ENCODE measurements at regions not wholly inside any gene's neighbourhood (a gene's known extent, or its start where the extent isn't known, plus 50 kb on each side); places are given as distances from the start of the nearest gene placed in this dataset.

DNA sequence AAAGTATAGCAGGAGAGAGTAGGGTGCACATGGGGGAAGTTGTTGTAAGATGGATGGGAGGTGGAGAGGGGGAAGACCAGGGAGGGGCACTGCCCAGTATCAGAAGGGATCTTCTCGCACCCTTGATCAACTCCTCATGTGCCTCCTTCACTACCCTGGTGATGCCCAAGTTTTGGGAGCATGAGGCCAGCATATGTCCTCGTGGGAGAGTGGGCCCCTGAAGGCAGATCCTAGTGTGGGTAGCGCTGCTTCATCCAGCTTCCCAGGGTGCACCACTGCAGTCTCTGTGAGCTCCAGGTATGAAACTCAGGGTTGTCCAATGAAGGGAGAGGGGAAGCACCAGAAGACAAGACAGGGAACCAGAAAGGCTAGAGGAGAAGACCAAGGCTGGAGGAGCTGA lies 82.2 kb upstream of the FOXP4 start:
- H3K4me1 ChIP-seq: no peaks in the 10 kb centered on the region
- WGBS (ENCODE audit: insufficient coverage, low coverage, low lambda C conversion rate, missing lambda C conversion rate): 70% methylated on average over 2 of the region's 3 CpGs
- TF ChIP-seq, protein P1, sequence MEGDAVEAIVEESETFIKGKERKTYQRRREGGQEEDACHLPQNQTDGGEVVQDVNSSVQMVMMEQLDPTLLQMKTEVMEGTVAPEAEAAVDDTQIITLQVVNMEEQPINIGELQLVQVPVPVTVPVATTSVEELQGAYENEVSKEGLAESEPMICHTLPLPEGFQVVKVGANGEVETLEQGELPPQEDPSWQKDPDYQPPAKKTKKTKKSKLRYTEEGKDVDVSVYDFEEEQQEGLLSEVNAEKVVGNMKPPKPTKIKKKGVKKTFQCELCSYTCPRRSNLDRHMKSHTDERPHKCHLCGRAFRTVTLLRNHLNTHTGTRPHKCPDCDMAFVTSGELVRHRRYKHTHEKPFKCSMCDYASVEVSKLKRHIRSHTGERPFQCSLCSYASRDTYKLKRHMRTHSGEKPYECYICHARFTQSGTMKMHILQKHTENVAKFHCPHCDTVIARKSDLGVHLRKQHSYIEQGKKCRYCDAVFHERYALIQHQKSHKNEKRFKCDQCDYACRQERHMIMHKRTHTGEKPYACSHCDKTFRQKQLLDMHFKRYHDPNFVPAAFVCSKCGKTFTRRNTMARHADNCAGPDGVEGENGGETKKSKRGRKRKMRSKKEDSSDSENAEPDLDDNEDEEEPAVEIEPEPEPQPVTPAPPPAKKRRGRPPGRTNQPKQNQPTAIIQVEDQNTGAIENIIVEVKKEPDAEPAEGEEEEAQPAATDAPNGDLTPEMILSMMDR (IDR thresholded peaks at IDR 0.05): no peak
- TF ChIP-seq POLR2A (IDR thresholded peaks at IDR 0.05): no peak
- ATAC-seq (no peak), DNase-seq (no peak)
- intact Hi-C loops (cut with DNase I): loop anchor here (5.0 to 10.0 kb wide), 2 partner anchors 128 to 221 kb away; no protein-coding TSS in a partner anchor
- H3K9me3 ChIP-seq: no peaks in the 10 kb centered on the region
- H3K4me3 ChIP-seq: no peak overlapping the region
- H3K36me3 ChIP-seq: no peaks in the 10 kb centered on the region
- H3K27me3 ChIP-seq: no peaks in the 10 kb centered on the region
- no peak overlapping the region for H3K27ac ChIP-seq

DNA sequence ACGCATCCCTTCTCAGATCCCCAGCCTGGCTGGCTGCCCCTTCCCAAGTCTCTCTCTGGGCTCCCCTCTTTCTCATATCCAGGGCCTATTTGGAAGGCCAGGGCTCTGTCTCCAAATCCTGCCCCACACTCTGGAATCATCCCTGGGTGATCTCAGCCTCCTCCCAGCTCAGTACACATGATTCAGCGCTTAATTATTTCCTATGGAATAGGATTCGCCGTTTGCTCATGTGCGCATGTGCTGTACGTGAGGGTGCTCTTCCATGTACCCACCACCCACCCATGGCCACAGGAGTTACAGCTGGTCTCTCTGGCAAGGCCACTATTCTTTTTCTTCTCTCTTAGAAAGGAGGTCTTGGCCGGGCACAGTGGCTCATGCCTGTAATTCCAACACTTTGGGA lies 81.7 kb upstream of the FOXP4 start:
- Histone ChIP-seq H3K4me3 (no peak overlapping the region), H3K9me3 (no peaks in the 10 kb centered on the region), H3K4me1 (no peaks in the 10 kb centered on the region), H3K27me3 (no peaks in the 10 kb centered on the region), H3K36me3 (no peaks in the 10 kb centered on the region), H3K27ac (no peak overlapping the region)
- TF ChIP-seq, protein P1 (IDR thresholded peaks at IDR 0.05): no peak
- no peak for TF ChIP-seq POLR2A (IDR thresholded peaks at IDR 0.05)
- ATAC-seq: no peak
- intact Hi-C loops (cut with DNase I): loop anchor here (5.0 to 10.0 kb wide), 2 partner anchors 128 to 220 kb away; no protein-coding TSS in a partner anchor
- 71% methylated on average over 6 of the region's 7 CpGs for WGBS (ENCODE audit: insufficient coverage, low coverage, low lambda C conversion rate, missing lambda C conversion rate)
- no peak for DNase-seq

DNA sequence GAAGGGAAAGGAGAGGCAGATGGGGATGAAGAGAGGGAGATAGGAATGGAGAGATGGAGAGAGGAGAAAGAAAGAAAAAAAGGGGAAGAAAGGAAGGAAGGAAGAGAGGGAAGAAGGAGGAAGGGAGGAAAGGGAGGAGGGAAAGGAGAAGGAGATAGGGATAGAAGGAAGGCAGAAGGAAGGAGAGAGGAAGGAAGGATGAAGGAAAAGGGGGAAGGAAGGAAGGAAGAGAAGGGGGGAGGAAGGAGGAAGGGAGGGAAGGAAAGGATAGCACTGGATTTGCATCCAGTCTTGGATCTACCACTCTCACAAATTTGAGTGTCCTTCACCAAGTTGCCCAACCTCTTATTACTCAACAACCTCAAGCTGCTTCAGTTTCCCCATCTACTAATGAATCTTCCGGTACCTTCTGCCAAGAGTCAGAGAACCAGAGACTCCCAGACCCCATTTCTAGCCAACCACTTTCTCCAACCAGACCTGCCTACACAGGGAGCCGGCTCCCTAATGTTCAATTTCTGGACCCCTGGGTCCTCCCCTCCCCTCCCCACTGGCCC lies 79.7 kb upstream of the FOXP4 start:
- DNase-seq (no peak), ATAC-seq (no peak)
- Histone ChIP-seq H3K4me3 (no peak overlapping the region), H3K4me1 (no peaks in the 10 kb centered on the region), H3K27me3 (peaks cover 0 to 5% of the 10 kb centered on the region in 2 donors), H3K9me3 (no peaks in the 10 kb centered on the region), H3K36me3 (no peaks in the 10 kb centered on the region), H3K27ac (no peak overlapping the region)
- intact Hi-C loops (cut with DNase I): loop anchor here in 1 of 2 donors (10.0 kb wide), 1 partner anchor 218 kb away; no protein-coding TSS in a partner anchor
- WGBS (ENCODE audit: insufficient coverage, low coverage, low lambda C conversion rate, missing lambda C conversion rate): 13% methylated on average over 1 of the region's 2 CpGs
- TF ChIP-seq, protein P1 (IDR thresholded peaks at IDR 0.05): no peak
- no peak for TF ChIP-seq POLR2A (IDR thresholded peaks at IDR 0.05)

DNA sequence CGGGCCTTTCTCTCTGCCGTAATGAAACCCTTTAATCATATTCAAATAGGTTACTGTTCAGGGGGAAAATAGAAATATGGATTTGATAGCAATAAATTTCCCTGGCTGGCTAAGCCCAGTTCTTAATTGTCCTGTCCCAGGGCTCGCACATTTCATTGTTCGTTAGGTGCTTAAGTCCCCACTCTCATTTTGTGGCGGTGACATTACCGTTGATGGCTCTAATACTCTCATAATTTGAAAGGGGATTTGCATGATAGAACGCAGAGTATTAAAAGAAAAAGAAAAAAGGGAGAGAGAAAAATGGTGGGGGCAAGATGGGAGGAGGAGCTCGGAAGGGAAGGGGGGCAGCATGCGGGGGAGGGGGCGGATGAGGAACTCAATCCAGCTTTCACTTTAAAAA lies 79.1 kb upstream of the FOXP4 start:
- 58% methylated on average over 10 of the region's 10 CpGs for WGBS (ENCODE audit: insufficient coverage, low coverage, low lambda C conversion rate, missing lambda C conversion rate)
- Histone ChIP-seq H3K36me3 (no peaks in the 10 kb centered on the region), H3K4me1 (no peaks in the 10 kb centered on the region), H3K9me3 (no peaks in the 10 kb centered on the region), H3K27me3 (peaks cover 0 to 5% of the 10 kb centered on the region in 2 donors), H3K27ac (no peak overlapping the region), H3K4me3 (no peak overlapping the region)
- intact Hi-C loops (cut with DNase I): loop anchor here in 1 of 2 donors (10.0 kb wide), 1 partner anchor 218 kb away; no protein-coding TSS in a partner anchor
- ATAC-seq (no peak), DNase-seq (no peak)
- TF ChIP-seq POLR2A (IDR thresholded peaks at IDR 0.05): no peak
- TF ChIP-seq, protein P1 (IDR thresholded peaks at IDR 0.05): no peak
